ENCODE measurements at regions not wholly inside any gene's neighbourhood (a gene's known extent, or its start where the extent isn't known, plus 50 kb on each side); places are given as distances from the start of the nearest gene placed in this dataset.

GRCh38 chr15:35975941-35976340 is 430.0 kb upstream of the DPH6 start:
- no peak overlapping the region for H4K8ac ChIP-seq (ENCODE audit: low read length)
- peaks cover 0 to 5% of the 10 kb centered on the region in 2 experiments for H3K27me3 ChIP-seq (ENCODE audit: control insufficient read depth in 1 of 2, insufficient read depth in 1 of 2, low read length in 2 of 2)
- H3K4me3 ChIP-seq (ENCODE audit: insufficient read depth in 1 of 2, low read depth in 1 of 2, low read length in 2 of 2): no peak overlapping the region
- H2AK5ac ChIP-seq (ENCODE audit: low read length, severe bottlenecking): no peak overlapping the region
- H3K4ac ChIP-seq (ENCODE audit: low read depth in 1 of 2, low read length in 2 of 2): no peak overlapping the region
- no peak overlapping the region for H4K91ac ChIP-seq (ENCODE audit: low read length)
- H2BK12ac ChIP-seq (ENCODE audit: low read length in 2 of 2): no peak overlapping the region
- H3K23ac ChIP-seq (ENCODE audit: low read length in 2 of 2): no peak overlapping the region
- H2BK15ac ChIP-seq (ENCODE audit: low read depth, poor library complexity, severe bottlenecking): no peak overlapping the region
- no peak overlapping the region for H2BK5ac ChIP-seq (ENCODE audit: low read depth, low read length, poor library complexity, severe bottlenecking)
- no peaks in the 10 kb centered on the region for H3K36me3 ChIP-seq (ENCODE audit: control insufficient read depth in 1 of 2, insufficient read depth in 2 of 2, low read depth in 1 of 2, low read length in 2 of 2)
- no peak overlapping the region for H3K18ac ChIP-seq (ENCODE audit: low read depth in 1 of 2, low read length in 2 of 2)
- H2AFZ ChIP-seq (ENCODE audit: low read depth, low read length): no peak overlapping the region
- no peak overlapping the region for H3K14ac ChIP-seq (ENCODE audit: low read length in 2 of 2)
- no peak overlapping the region for H3K27ac ChIP-seq (ENCODE audit: low read length, poor library complexity, severe bottlenecking)
- no peak overlapping the region for H3K4me2 ChIP-seq (ENCODE audit: low read length, poor library complexity, severe bottlenecking)
- WGBS: 100% methylated on average over 2 of the region's 4 CpGs
- DNase-seq: no peak
- H3K9ac ChIP-seq (ENCODE audit: low read length): no peak overlapping the region
- H2BK120ac ChIP-seq (ENCODE audit: low read depth, low read length): no peak overlapping the region
- H3K9me3 ChIP-seq (ENCODE audit: control insufficient read depth, low read length): no peaks in the 10 kb centered on the region
- no peaks in the 10 kb centered on the region for H3K79me1 ChIP-seq (replicated peaks; ENCODE audit: low read length, poor library complexity, severe bottlenecking)
- no peaks in the 10 kb centered on the region for H3K4me1 ChIP-seq (ENCODE audit: control insufficient read depth, insufficient read depth, low read depth, low read length)

GRCh38 chr15:35979608-35980007 is 433.6 kb upstream of the DPH6 start:
- Histone ChIP-seq H2AFZ (ENCODE audit: low read depth, low read length) (no peak overlapping the region), H3K9ac (ENCODE audit: low read length) (no peak overlapping the region), H2BK12ac (ENCODE audit: low read length in 2 of 2) (no peak overlapping the region), H2AK5ac (ENCODE audit: low read length, severe bottlenecking) (no peak overlapping the region), H2BK5ac (ENCODE audit: low read depth, low read length, poor library complexity, severe bottlenecking) (no peak overlapping the region), H3K4me2 (ENCODE audit: low read length, poor library complexity, severe bottlenecking) (no peak overlapping the region), H3K79me1 (replicated peaks; ENCODE audit: low read length, poor library complexity, severe bottlenecking) (no peaks in the 10 kb centered on the region), H3K4ac (ENCODE audit: low read depth in 1 of 2, low read length in 2 of 2) (peak overlapping the region in 1 of 2 experiments; percentile 15), H4K8ac (ENCODE audit: low read length) (no peak overlapping the region), H2BK120ac (ENCODE audit: low read depth, low read length) (no peak overlapping the region), H3K18ac (ENCODE audit: low read depth in 1 of 2, low read length in 2 of 2) (no peak overlapping the region), H3K14ac (ENCODE audit: low read length in 2 of 2) (no peak overlapping the region), H2BK15ac (ENCODE audit: low read depth, poor library complexity, severe bottlenecking) (no peak overlapping the region), H3K4me3 (ENCODE audit: insufficient read depth in 1 of 2, low read depth in 1 of 2, low read length in 2 of 2) (no peak overlapping the region), H3K9me3 (ENCODE audit: control insufficient read depth, low read length) (no peaks in the 10 kb centered on the region), H3K36me3 (ENCODE audit: control insufficient read depth in 1 of 2, insufficient read depth in 2 of 2, low read depth in 1 of 2, low read length in 2 of 2) (no peaks in the 10 kb centered on the region), H3K27me3 (ENCODE audit: control insufficient read depth in 1 of 2, insufficient read depth in 1 of 2, low read length in 2 of 2) (no peaks in the 10 kb centered on the region), H3K23ac (ENCODE audit: low read length in 2 of 2) (no peak overlapping the region), H3K4me1 (ENCODE audit: control insufficient read depth, insufficient read depth, low read depth, low read length) (no peaks in the 10 kb centered on the region), H3K27ac (ENCODE audit: low read length, poor library complexity, severe bottlenecking) (no peak overlapping the region), H4K91ac (ENCODE audit: low read length) (no peak overlapping the region)
- WGBS: 45% methylated on average over 2 of the region's 2 CpGs
- peak; percentile 12 for DNase-seq

- peak; percentile 46 for DNase-seq
These were observed 434.8 kb upstream of the DPH6 start for GRCh38 chr15:35980719-35981118.

GRCh38 chr15:35986191-35986721 is 440.3 kb upstream of the DPH6 start:
- 71% methylated on average over 4 of the region's 7 CpGs for WGBS
- H2BK120ac ChIP-seq (ENCODE audit: low read depth, low read length): no peak overlapping the region
- H3K18ac ChIP-seq (ENCODE audit: low read depth in 1 of 2, low read length in 2 of 2): no peak overlapping the region

More at GRCh38 chr15:35980719-35981118, 434.8 kb upstream of the DPH6 start:
- Histone ChIP-seq H3K4me3 (ENCODE audit: insufficient read depth in 1 of 2, low read depth in 1 of 2, low read length in 2 of 2) (no peak overlapping the region), H3K27me3 (ENCODE audit: control insufficient read depth in 1 of 2, insufficient read depth in 1 of 2, low read length in 2 of 2) (no peaks in the 10 kb centered on the region), H3K14ac (ENCODE audit: low read length in 2 of 2) (no peak overlapping the region), H3K4ac (ENCODE audit: low read depth in 1 of 2, low read length in 2 of 2) (no peak overlapping the region), H2BK12ac (ENCODE audit: low read length in 2 of 2) (no peak overlapping the region), H2BK5ac (ENCODE audit: low read depth, low read length, poor library complexity, severe bottlenecking) (no peak overlapping the region), H3K23ac (ENCODE audit: low read length in 2 of 2) (no peak overlapping the region), H4K91ac (ENCODE audit: low read length) (no peak overlapping the region), H2BK15ac (ENCODE audit: low read depth, poor library complexity, severe bottlenecking) (no peak overlapping the region), H3K36me3 (ENCODE audit: control insufficient read depth in 1 of 2, insufficient read depth in 2 of 2, low read depth in 1 of 2, low read length in 2 of 2) (no peaks in the 10 kb centered on the region), H3K18ac (ENCODE audit: low read depth in 1 of 2, low read length in 2 of 2) (no peak overlapping the region), H3K4me1 (ENCODE audit: control insufficient read depth, insufficient read depth, low read depth, low read length) (no peaks in the 10 kb centered on the region), H3K9me3 (ENCODE audit: control insufficient read depth, low read length) (no peaks in the 10 kb centered on the region), H3K9ac (ENCODE audit: low read length) (no peak overlapping the region), H4K8ac (ENCODE audit: low read length) (no peak overlapping the region), H3K79me1 (replicated peaks; ENCODE audit: low read length, poor library complexity, severe bottlenecking) (no peaks in the 10 kb centered on the region), H2BK120ac (ENCODE audit: low read depth, low read length) (no peak overlapping the region), H3K4me2 (ENCODE audit: low read length, poor library complexity, severe bottlenecking) (no peak overlapping the region), H3K27ac (ENCODE audit: low read length, poor library complexity, severe bottlenecking) (peak overlapping the region; percentile 4), H2AK5ac (ENCODE audit: low read length, severe bottlenecking) (no peak overlapping the region), H2AFZ (ENCODE audit: low read depth, low read length) (no peak overlapping the region)

More at GRCh38 chr15:35986191-35986721, 440.3 kb upstream of the DPH6 start:
- Histone ChIP-seq H3K4me2 (ENCODE audit: low read length, poor library complexity, severe bottlenecking) (no peak overlapping the region), H3K4me3 (ENCODE audit: insufficient read depth in 1 of 2, low read depth in 1 of 2, low read length in 2 of 2) (no peak overlapping the region), H4K91ac (ENCODE audit: low read length) (no peak overlapping the region), H3K4me1 (ENCODE audit: control insufficient read depth, insufficient read depth, low read depth, low read length) (no peaks in the 10 kb centered on the region), H2BK15ac (ENCODE audit: low read depth, poor library complexity, severe bottlenecking) (no peak overlapping the region), H4K8ac (ENCODE audit: low read length) (no peak overlapping the region), H2BK5ac (ENCODE audit: low read depth, low read length, poor library complexity, severe bottlenecking) (no peak overlapping the region), H2AK5ac (ENCODE audit: low read length, severe bottlenecking) (no peak overlapping the region), H3K14ac (ENCODE audit: low read length in 2 of 2) (no peak overlapping the region), H3K79me1 (replicated peaks; ENCODE audit: low read length, poor library complexity, severe bottlenecking) (no peaks in the 10 kb centered on the region), H3K9ac (ENCODE audit: low read length) (no peak overlapping the region), H3K9me3 (ENCODE audit: control insufficient read depth, low read length) (no peaks in the 10 kb centered on the region), H2AFZ (ENCODE audit: low read depth, low read length) (no peak overlapping the region), H3K27ac (ENCODE audit: low read length, poor library complexity, severe bottlenecking) (no peak overlapping the region), H3K4ac (ENCODE audit: low read depth in 1 of 2, low read length in 2 of 2) (no peak overlapping the region), H3K23ac (ENCODE audit: low read length in 2 of 2) (no peak overlapping the region), H3K36me3 (ENCODE audit: control insufficient read depth in 1 of 2, insufficient read depth in 2 of 2, low read depth in 1 of 2, low read length in 2 of 2) (no peaks in the 10 kb centered on the region), H3K27me3 (ENCODE audit: control insufficient read depth in 1 of 2, insufficient read depth in 1 of 2, low read length in 2 of 2) (no peaks in the 10 kb centered on the region), H2BK12ac (ENCODE audit: low read length in 2 of 2) (peak overlapping the region in 1 of 2 experiments; percentile 46)
- peak; percentile 12 for DNase-seq
